ENCODE measurements at regions not wholly inside any gene's neighbourhood (a gene's known extent, or its start where the extent isn't known, plus 50 kb on each side); places are given as distances from the start of the nearest gene placed in this dataset.

DNA sequence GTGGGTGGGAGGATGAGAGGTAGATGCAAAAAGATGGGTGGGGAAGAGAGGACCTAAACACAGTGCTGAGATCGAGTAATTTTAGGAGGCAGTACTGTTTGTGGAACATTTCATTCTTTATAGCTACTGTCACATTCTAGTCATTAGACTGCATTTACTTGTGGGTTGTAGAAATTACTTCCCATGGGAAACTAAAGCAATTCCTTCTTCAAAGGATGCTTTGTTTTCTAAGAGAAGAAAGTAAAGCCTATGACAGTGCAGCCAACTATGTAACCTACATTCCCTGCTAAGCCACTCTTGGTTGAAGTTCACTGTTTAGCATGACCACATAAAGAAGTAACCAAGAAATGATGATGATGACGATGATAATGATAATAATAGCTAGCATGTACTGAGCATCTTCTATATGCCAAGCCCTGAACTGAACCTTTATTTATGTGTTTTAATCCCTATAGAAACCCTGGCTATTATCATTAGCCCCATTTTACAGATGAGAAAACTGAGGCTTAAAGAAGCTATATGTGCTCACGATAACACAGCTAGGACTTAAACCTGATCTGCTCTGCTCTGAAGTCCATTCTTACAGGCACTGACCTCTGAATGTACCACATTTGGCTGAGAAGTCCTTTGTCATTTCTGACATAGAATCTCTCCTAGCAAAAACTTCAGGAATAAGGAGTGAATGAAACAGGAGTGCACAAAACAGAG is 114.5 kb upstream of the KIT start (continued):
- TF ChIP-seq, protein P1, sequence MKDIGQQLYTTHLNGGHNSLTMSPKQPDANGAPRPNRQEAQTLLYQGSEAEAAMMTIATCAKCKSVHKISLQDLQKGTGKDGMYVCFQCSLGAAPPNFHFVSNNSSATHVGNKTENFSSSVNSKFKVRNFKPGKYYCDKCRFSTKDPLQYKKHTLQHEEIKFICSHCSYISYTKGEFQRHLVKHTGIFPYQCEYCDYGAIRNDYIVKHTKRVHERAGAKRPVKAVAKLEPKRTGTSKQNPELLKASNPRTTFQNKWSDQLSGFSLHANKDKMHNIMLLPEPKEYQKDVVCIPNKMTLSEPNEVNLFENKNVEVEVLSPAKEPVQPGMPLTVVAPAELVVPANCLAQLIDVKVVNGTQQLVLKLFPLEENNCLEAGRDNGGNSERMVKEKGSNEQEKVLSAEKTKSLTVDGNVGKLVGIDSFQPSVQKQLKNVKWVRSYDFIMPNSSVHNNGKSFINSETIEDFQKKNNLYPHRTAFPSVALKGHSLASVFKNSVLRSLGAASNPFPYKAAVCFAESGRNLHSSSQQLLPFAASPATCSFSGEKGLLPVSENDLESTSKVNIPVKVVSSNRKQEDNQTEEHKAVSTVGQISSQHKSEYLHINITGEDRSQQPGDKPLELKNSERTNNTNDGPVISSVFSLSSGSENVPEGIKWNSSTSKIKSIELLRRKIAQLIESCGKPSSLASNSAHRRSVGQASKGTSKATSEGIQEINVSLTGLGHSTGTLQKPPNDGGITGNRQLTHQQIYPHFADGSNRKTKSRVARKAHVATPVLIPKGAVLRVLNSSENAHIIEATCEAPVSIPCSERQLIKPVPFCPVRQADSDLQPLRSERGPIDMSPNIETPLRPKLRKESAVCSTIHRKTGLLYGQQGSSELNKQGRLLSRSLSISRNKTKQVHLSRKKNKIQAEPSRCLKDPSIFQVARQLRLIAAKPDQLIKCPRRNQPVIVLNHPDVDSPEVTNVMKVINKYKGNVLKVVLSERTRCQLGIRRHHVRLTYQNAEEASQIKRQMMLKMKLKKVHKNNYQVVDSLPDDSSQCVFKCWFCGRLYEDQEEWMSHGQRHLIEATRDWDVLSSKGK (CRISPR knock-in tag; IDR thresholded peaks at IDR 0.05), result no peak
- TF ChIP-seq MIER1 (IDR thresholded peaks at IDR 0.05; ENCODE audit: low read depth) (no peak), RCOR1 (IDR thresholded peaks at IDR 0.05; ENCODE audit: borderline replicate concordance in 1 of 2, low read depth in 2 of 2, low read length in 2 of 2) (peak in 1 of 2 experiments; percentile 73; a peak in 2 of 4 replicates), CC2D1A (IDR thresholded peaks at IDR 0.05) (no peak), BCOR (IDR thresholded peaks at IDR 0.05) (peak; percentile 98), ELF2 (CRISPR knock-in tag; IDR thresholded peaks at IDR 0.05) (0 out of 2 replicates have a peak, but pooled peaks have one; percentile 12), ZC3H11A (IDR thresholded peaks at IDR 0.05; ENCODE audit: low read depth, low read length) (no peak), KLF13 (tag; IDR thresholded peaks at IDR 0.05; ENCODE audit: borderline replicate concordance, low read depth) (no peak), PHF20 (IDR thresholded peaks at IDR 0.05; ENCODE audit: partially characterized antibody) (peak; percentile 60)
